Endodermal cell (in vitro differentiated cells): ENCODE measurements at regions not wholly inside any gene's neighbourhood (a gene's known extent, or its start where the extent isn't known, plus 50 kb on each side); places are given as distances from the start of the nearest gene placed in this dataset.

Experiments used
- DNase-seq: peaks from one replicate; pipeline ENCODE4 v3.0.0-alpha.2; 2017
- H3K27ac ChIP-seq: 2 replicates; pipeline ENCODE4 v1.5.1; 2013; ENCODE audit warnings: mild to moderate bottlenecking, low read depth, low read length, moderate library complexity
- H3K27me3 ChIP-seq: 2 replicates; pipeline ENCODE4 v1.6.1; 2013; ENCODE audit warnings: mild to moderate bottlenecking, low read length, moderate library complexity; ENCODE audit not compliant: insufficient read depth, control insufficient read depth, poor library complexity, severe bottlenecking
- H3K36me3 ChIP-seq: 2 replicates; pipeline ENCODE4 v1.7.0; 2013; ENCODE audit warnings: mild to moderate bottlenecking, low read length, moderate library complexity; ENCODE audit not compliant: control insufficient read depth, insufficient read depth
- H3K4me1 ChIP-seq: one replicate; pipeline ENCODE4 v1.7.0; 2013; ENCODE audit warnings: low read length; ENCODE audit not compliant: control insufficient read depth, insufficient read depth
- H3K4me3 ChIP-seq: 2 replicates; pipeline ENCODE4 v1.5.1; 2013; ENCODE audit warnings: mild to moderate bottlenecking, low read length, moderate library complexity
- H3K9ac ChIP-seq: 2 replicates; pipeline ENCODE4 v1.6.1; 2013; ENCODE audit warnings: mild to moderate bottlenecking, low read length, moderate library complexity; ENCODE audit not compliant: poor library complexity, severe bottlenecking; ENCODE audit errors: extremely low read depth
- H3K9me3 ChIP-seq: 2 replicates; pipeline ENCODE4 v1.6.1; 2013; ENCODE audit warnings: mild to moderate bottlenecking, low read length, moderate library complexity; ENCODE audit not compliant: control insufficient read depth
- H3K27ac Mint-ChIP-seq: 2 replicates; pipeline ENCODE4 v1.8.0; 2020; ENCODE audit warnings: mixed read lengths
- H3K27me3 Mint-ChIP-seq: 2 replicates; pipeline ENCODE4 v1.8.0; 2021; ENCODE audit warnings: mild to moderate bottlenecking, mixed read lengths; ENCODE audit not compliant: insufficient read depth
- H3K36me3 Mint-ChIP-seq: 2 replicates; pipeline ENCODE4 v1.8.0; 2020; ENCODE audit warnings: low read depth, mixed read lengths
- H3K4me1 Mint-ChIP-seq: 2 replicates; pipeline ENCODE4 v1.8.0; 2020; ENCODE audit warnings: mixed read lengths
- H3K4me3 Mint-ChIP-seq: 2 replicates; pipeline ENCODE4 v1.8.0; 2020; ENCODE audit warnings: mild to moderate bottlenecking, moderate library complexity, mixed read lengths
- H3K9me3 Mint-ChIP-seq: 2 replicates; pipeline ENCODE4 v1.8.0; 2020; ENCODE audit warnings: mild to moderate bottlenecking, mixed read lengths
- CTCF ChIP-seq: fragments of 200-600 bp; sonication (generic); conservative IDR thresholded peaks from 2 replicates; pipeline ENCODE4 v1.5.0; 2021; ENCODE audit warnings: antibody characterized with exemption, mild to moderate bottlenecking
- WGBS, 2 experiments: methylation state at CpG; one replicate each; pipeline versions ENCODE4 v1.1.5 to v1.1.7; 2013; ENCODE audit warnings: missing lambda C conversion rate in 2 of 2, mixed read lengths in 1 of 2; ENCODE audit not compliant: insufficient coverage in 1 of 2, insufficient read length in 1 of 2; 5-methylcytosine and 5-hydroxymethylcytosine counted together

- no peaks in the 10 kb centered on the region for H3K9me3 ChIP-seq
- no peak overlapping the region for H3K27ac ChIP-seq
- Mint-ChIP-seq H3K36me3 (no peaks in the 10 kb centered on the region), H3K4me3 (no peak overlapping the region), H3K4me1 (peaks cover 6% of the 10 kb centered on the region), H3K27ac (no peak overlapping the region), H3K9me3 (no peaks in the 10 kb centered on the region), H3K27me3 (no peaks in the 10 kb centered on the region)
- WGBS, 2 experiments, result 87 to 89% methylated on average over 6 of the region's 6 CpGs
- no peaks in the 10 kb centered on the region for H3K36me3 ChIP-seq
- no peaks in the 10 kb centered on the region for H3K27me3 ChIP-seq
- no peak for DNase-seq
- H3K4me3 ChIP-seq, result no peak overlapping the region
- no peaks in the 10 kb centered on the region for H3K4me1 ChIP-seq
- H3K9ac ChIP-seq, result no peak overlapping the region
- TF ChIP-seq CTCF, result no peak
Measured at GRCh38 chr16:6947291-6947690, 385.4 kb upstream of the RBFOX1 start.

- Histone ChIP-seq H3K27me3 (no peaks in the 10 kb centered on the region), H3K9me3 (no peaks in the 10 kb centered on the region), H3K27ac (no peak overlapping the region), H3K4me3 (no peak overlapping the region), H3K9ac (no peak overlapping the region), H3K36me3 (no peaks in the 10 kb centered on the region), H3K4me1 (no peaks in the 10 kb centered on the region)
- Mint-ChIP-seq H3K27ac (no peak overlapping the region), H3K4me1 (peaks cover 6% of the 10 kb centered on the region), H3K36me3 (no peaks in the 10 kb centered on the region), H3K4me3 (no peak overlapping the region), H3K9me3 (no peaks in the 10 kb centered on the region), H3K27me3 (no peaks in the 10 kb centered on the region)
- no peak for TF ChIP-seq CTCF
- DNase-seq, result no peak
- WGBS, 2 experiments, result 60 to 82% methylated on average over 1 of the region's 1 CpG
Measured at GRCh38 chr16:6946802-6947201, 385.8 kb upstream of the RBFOX1 start.

GRCh38 chr16:6946106-6946505 lies 386.5 kb upstream of the RBFOX1 start:
- Mint-ChIP-seq H3K27me3 (no peaks in the 10 kb centered on the region), H3K27ac (no peak overlapping the region), H3K36me3 (no peaks in the 10 kb centered on the region), H3K9me3 (no peaks in the 10 kb centered on the region), H3K4me3 (no peak overlapping the region), H3K4me1 (peaks cover 6% of the 10 kb centered on the region)
- H3K27me3 ChIP-seq, result no peaks in the 10 kb centered on the region
- H3K9me3 ChIP-seq, result no peaks in the 10 kb centered on the region
- H3K9ac ChIP-seq, result no peak overlapping the region
- no peak for DNase-seq
- TF ChIP-seq CTCF, result no peak
- H3K27ac ChIP-seq, result no peak overlapping the region
- no peaks in the 10 kb centered on the region for H3K36me3 ChIP-seq
- H3K4me3 ChIP-seq, result no peak overlapping the region
- WGBS, 2 experiments, result 83 to 95% methylated on average over 1 of the region's 1 CpG
- no peaks in the 10 kb centered on the region for H3K4me1 ChIP-seq
